MM.1S (cell line): ENCODE measurements at regions not wholly inside any gene's neighbourhood (a gene's known extent, or its start where the extent isn't known, plus 50 kb on each side); places are given as distances from the start of the nearest gene placed in this dataset.

Source experiments
- DNase-seq: peaks from one replicate; pipeline ENCODE4 v3.0.0-alpha.2; 2015
- H2AFZ ChIP-seq: fragments of 300-600 bp; sonication (generic); 2 replicates; pipeline ENCODE4 v1.6.0; 2016; ENCODE audit warnings: antibody characterized with exemption, low read length
- H3F3A ChIP-seq: fragments of 300-600 bp; sonication (generic); 2 replicates; pipeline ENCODE4 v1.6.1; 2016; ENCODE audit warnings: mild to moderate bottlenecking, antibody characterized with exemption, low read length, moderate library complexity, mixed read lengths; ENCODE audit not compliant: insufficient read depth
- H3K27ac ChIP-seq: fragments of 300-600 bp; sonication (generic); 2 replicates; pipeline ENCODE4 v1.5.1; 2016; ENCODE audit warnings: mild to moderate bottlenecking, low read length
- H3K27me3 ChIP-seq: fragments of 300-600 bp; sonication (generic); replicated peaks from 2 replicates; pipeline ENCODE4 v1.6.0; 2016; ENCODE audit warnings: low read length; ENCODE audit not compliant: insufficient read depth
- H3K36me3 ChIP-seq: fragments of 300-600 bp; sonication (generic); replicated peaks from 2 replicates; pipeline ENCODE4 v1.6.1; 2016; ENCODE audit warnings: mild to moderate bottlenecking, low read length, mixed read lengths; ENCODE audit not compliant: insufficient read depth
- H3K4me1 ChIP-seq: fragments of 300-600 bp; sonication (generic); 2 replicates; pipeline ENCODE4 v1.6.1; 2016; ENCODE audit warnings: low read length, mixed read lengths
- H3K4me2 ChIP-seq: fragments of 300-600 bp; sonication (generic); 2 replicates; pipeline ENCODE4 v1.6.0; 2016; ENCODE audit warnings: low read depth, low read length
- H3K4me3 ChIP-seq: fragments of 300-600 bp; sonication (generic); 2 replicates; pipeline ENCODE4 v1.5.1; 2016; ENCODE audit warnings: low read length, mixed read lengths
- H3K79me2 ChIP-seq: fragments of 300-600 bp; sonication (generic); 2 replicates; pipeline ENCODE4 v1.6.1; 2016; ENCODE audit warnings: mixed run types, low read length, mixed read lengths
- H3K9ac ChIP-seq: fragments of 300-600 bp; sonication (generic); 2 replicates; pipeline ENCODE4 v1.6.1; 2016; ENCODE audit warnings: low read length, mixed read lengths
- H3K9me2 ChIP-seq: fragments of 300-600 bp; sonication (generic); replicated peaks from 2 replicates; pipeline ENCODE4 v1.6.1; 2016; ENCODE audit warnings: mild to moderate bottlenecking, low read length, mixed read lengths; ENCODE audit not compliant: insufficient read depth
- H3K9me3 ChIP-seq: fragments of 300-600 bp; sonication (generic); replicated peaks from 2 replicates; pipeline ENCODE4 v1.6.1; 2016; ENCODE audit warnings: mild to moderate bottlenecking, low read length, mixed read lengths; ENCODE audit not compliant: insufficient read depth
- H4K20me1 ChIP-seq: fragments of 300-600 bp; sonication (generic); 2 replicates; pipeline ENCODE4 v1.6.1; 2016; ENCODE audit warnings: mild to moderate bottlenecking, low read length, moderate library complexity, mixed read lengths; ENCODE audit not compliant: insufficient read depth
- CTCF ChIP-seq: fragments of 300-600 bp; sonication (generic); IDR thresholded peaks from 2 replicates; pipeline ENCODE4 v1.5.1; 2016; ENCODE audit warnings: antibody characterized with exemption, low read length, mixed read lengths
- EZH2 ChIP-seq: fragments of 300-600 bp; sonication (generic); optimal IDR thresholded peaks from 2 replicates; pipeline ENCODE3; 2017; ENCODE audit warnings: low read depth, mild to moderate bottlenecking, antibody characterized with exemption, low read length, mixed read lengths
- EZH2phosphoT487 ChIP-seq: fragments of 300-600 bp; sonication (generic); IDR thresholded peaks from 2 replicates; pipeline ENCODE4 v1.6.1; 2018; ENCODE audit warnings: antibody characterized with exemption, low read length

DNA sequence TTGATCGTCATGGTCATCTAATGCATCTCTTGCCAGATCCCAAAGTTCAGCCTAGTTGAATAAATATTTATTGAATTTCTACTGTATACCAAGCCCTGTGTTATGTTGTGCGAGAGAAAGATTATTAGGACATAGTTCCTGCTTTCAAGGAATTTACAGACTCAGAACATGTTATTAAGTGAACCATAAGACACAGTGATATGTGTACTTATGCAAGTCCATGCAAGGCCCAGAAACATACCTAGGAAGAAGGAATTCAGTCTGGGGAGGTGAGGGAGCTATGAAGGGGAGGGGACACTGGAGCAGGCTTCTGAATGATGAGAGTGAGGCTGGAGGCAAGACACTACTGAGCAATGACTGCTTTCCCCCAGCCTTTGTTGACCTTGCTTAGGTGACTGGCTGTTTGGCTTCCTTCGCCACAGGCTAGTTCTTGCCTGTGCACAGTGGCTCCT is 81.4 kb downstream of the ACAA2 start:
- Histone ChIP-seq H3K9me2 (no peaks in the 10 kb centered on the region), H3K36me3 (no peaks in the 10 kb centered on the region), H3K27ac (no peak overlapping the region), H3K9ac (no peak overlapping the region), H3F3A (no peaks in the 10 kb centered on the region; the same call in 1 of the 2 replicates), H3K27me3 (no peaks in the 10 kb centered on the region), H3K9me3 (no peaks in the 10 kb centered on the region), H3K4me1 (peaks cover 15% of the 10 kb centered on the region), H3K79me2 (no peaks in the 10 kb centered on the region), H2AFZ (no peak overlapping the region), H4K20me1 (no peaks in the 10 kb centered on the region), H3K4me3 (no peak overlapping the region), H3K4me2 (no peak overlapping the region)
- TF ChIP-seq CTCF: no peak
- TF ChIP-seq EZH2phosphoT487: no peak
- no peak for TF ChIP-seq EZH2
- no peak for DNase-seq

DNA sequence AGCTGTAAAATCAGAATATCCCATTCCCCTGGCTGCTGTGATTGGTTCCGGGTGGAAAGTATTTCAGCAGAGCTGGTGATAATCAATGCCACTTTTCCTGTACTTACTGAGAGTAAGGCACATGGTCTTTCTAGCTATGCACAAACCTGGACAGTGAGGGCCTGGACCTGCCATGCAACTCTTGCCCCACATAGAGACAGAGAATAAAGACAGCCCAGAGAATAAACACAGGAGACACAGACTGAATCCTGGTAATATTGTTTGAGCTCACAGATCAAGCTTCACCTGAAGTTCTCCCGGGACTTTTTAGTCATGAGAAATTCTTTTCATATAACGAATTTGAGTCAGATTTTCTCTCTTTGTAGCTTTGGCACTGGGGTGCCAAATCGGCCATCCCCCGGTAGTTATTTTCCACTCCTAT is 81.9 kb downstream of the ACAA2 start:
- no peaks in the 10 kb centered on the region; the same call in 1 of the 2 replicates for H3F3A ChIP-seq
- H3K27me3 ChIP-seq: no peaks in the 10 kb centered on the region
- no peaks in the 10 kb centered on the region for H3K79me2 ChIP-seq
- no peak for TF ChIP-seq CTCF
- no peak for TF ChIP-seq EZH2
- TF ChIP-seq EZH2phosphoT487: no peak
- no peaks in the 10 kb centered on the region for H3K9me3 ChIP-seq
- H3K27ac ChIP-seq: no peak overlapping the region
- DNase-seq: no peak
- H3K4me2 ChIP-seq: no peak overlapping the region
- no peaks in the 10 kb centered on the region for H3K36me3 ChIP-seq
- H3K4me1 ChIP-seq: peaks cover 15% of the 10 kb centered on the region
- H4K20me1 ChIP-seq: no peaks in the 10 kb centered on the region
- no peaks in the 10 kb centered on the region for H3K9me2 ChIP-seq
- no peak overlapping the region for H3K9ac ChIP-seq
- no peak overlapping the region for H2AFZ ChIP-seq
- H3K4me3 ChIP-seq: no peak overlapping the region

DNA sequence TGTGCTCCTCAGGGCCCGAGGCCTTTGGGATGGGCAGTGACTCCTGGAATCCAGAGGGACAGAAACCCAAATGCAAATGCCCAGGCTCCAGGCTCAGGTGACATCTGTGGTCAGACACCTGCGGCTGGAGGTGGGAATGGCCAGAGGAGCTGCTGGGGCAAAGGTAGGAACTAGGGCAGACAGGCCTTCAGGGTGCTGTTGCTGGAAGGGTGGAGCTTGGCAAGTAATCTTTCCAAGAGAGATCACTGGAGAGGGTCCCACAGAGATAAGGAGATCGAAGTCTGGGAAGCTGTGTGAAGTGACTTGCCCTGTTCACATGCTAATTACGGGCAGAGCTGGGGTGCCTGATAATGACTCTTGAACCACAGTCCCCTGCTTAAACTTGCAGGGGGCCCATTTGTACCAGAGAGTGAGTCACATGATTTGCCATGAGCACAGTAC is 82.4 kb downstream of the ACAA2 start:
- Histone ChIP-seq H3K4me2 (no peak overlapping the region), H3K79me2 (no peaks in the 10 kb centered on the region), H3K36me3 (no peaks in the 10 kb centered on the region), H3F3A (no peaks in the 10 kb centered on the region; the same call in 1 of the 2 replicates), H3K4me3 (no peak overlapping the region), H2AFZ (no peak overlapping the region), H3K9me2 (no peaks in the 10 kb centered on the region), H4K20me1 (no peaks in the 10 kb centered on the region), H3K27ac (no peak overlapping the region), H3K4me1 (peaks cover 15% of the 10 kb centered on the region), H3K9ac (no peak overlapping the region), H3K9me3 (no peaks in the 10 kb centered on the region), H3K27me3 (no peaks in the 10 kb centered on the region)
- TF ChIP-seq CTCF (no peak), EZH2 (no peak), EZH2phosphoT487 (no peak)
- DNase-seq: no peak
